Esophagus squamous epithelium (tissue), 5 donors: ENCODE measurements at regions not wholly inside any gene's neighbourhood (a gene's known extent, or its start where the extent isn't known, plus 50 kb on each side); places are given as distances from the start of the nearest gene placed in this dataset.

Experiments
- DNase-seq: peaks from one replicate; lab custom pipeline; 2025; lab: John Stamatoyannopoulos, UW
- H3K27ac ChIP-seq, 4 donors: fragments of 200-600 bp; sonication (generic); one replicate each; pipeline ENCODE4 v1.5.1; 2016 to 2019; ENCODE audit warnings: mild to moderate bottlenecking in 1 of 4
- H3K27me3 ChIP-seq, 4 donors: fragments of 200-600 bp; sonication (generic); 1 replicate in 3 of 4; 2 replicates in 1 of 4; pipeline versions ENCODE4 v1.5.1 to v1.6.0; 2017 to 2021; ENCODE audit warnings: antibody characterized with exemption in 1 of 4
- H3K36me3 ChIP-seq, 3 donors: fragments of 200-600 bp; sonication (generic); one replicate each; pipeline ENCODE4 v1.5.1; 2016 to 2019
- H3K4me1 ChIP-seq, 3 donors: fragments of 200-600 bp; sonication (generic); one replicate each; pipeline ENCODE4 v1.5.1; 2017 to 2019
- H3K4me3 ChIP-seq, 4 donors: fragments of 200-600 bp; sonication (generic); 1 replicate in 3 of 4; 2 replicates in 1 of 4; pipeline ENCODE4 v1.5.1; 2016 to 2019; ENCODE audit warnings: mild to moderate bottlenecking in 2 of 4, moderate library complexity in 1 of 4
- H3K9me3 ChIP-seq, 3 donors: fragments of 200-600 bp; sonication (generic); one replicate each; pipeline ENCODE4 v1.5.1; 2016 to 2019
- CTCF ChIP-seq, 6 experiments: fragments of 450-650 bp in 4 of 6; fragments of 200-600 bp in 2 of 6; sonication (generic) in 2 of 6; IDR thresholded peaks; one replicate each; pipeline ENCODE4 v1.5.1; 2016 to 2019; ENCODE audit warnings: antibody characterized with exemption in 6 of 6, mild to moderate bottlenecking in 4 of 6, moderate library complexity in 4 of 6
- POLR2A ChIP-seq, 4 donors: fragments of 450-650 bp; IDR thresholded peaks; one replicate each; pipeline ENCODE4 v1.6.1; 2017; ENCODE audit warnings: antibody characterized with exemption in 4 of 4, mild to moderate bottlenecking in 4 of 4, moderate library complexity in 3 of 4
- WGBS, 2 donors: methylation state at CpG; one replicate each; pipeline ENCODE4 v1.1.5; 2018; 5-methylcytosine and 5-hydroxymethylcytosine counted together
- intact Hi-C: fragments of 100-400 bp; cut with DNase I; formaldehyde crosslinking; loops from one replicate; pipeline ENCODE4 v1.15.0; 2022
- donor health status: DM: yes; HTN: yes; CAD: no.

DNA sequence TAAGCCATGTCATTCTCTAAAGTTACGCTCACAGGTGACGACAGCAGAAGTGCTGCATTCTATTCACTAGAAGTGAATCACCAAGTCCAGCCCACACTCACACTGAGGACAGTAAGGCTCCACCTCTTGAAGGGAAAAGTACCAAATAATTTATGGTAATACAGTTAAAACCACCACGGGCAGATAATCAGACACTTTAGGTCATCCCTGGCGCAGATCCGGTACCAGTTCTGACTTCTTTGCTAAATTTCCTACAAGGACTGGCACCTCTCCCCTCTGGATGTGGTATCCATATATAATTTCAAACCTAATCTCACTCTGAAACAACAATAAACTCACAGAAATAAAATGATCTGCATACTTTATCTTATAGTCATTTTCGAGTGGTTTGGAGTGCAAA, 954.7 kb upstream of the GHITM start:
- no peak overlapping the region for H3K4me3 ChIP-seq
- H3K9me3 ChIP-seq = no peaks in the 10 kb centered on the region
- DNase-seq = no peak
- intact Hi-C loops = no loop called here
- no peaks in the 10 kb centered on the region for H3K4me1 ChIP-seq
- no peaks in the 10 kb centered on the region for H3K36me3 ChIP-seq
- TF ChIP-seq POLR2A (IDR thresholded peaks at IDR 0.05) (no peak), CTCF (IDR thresholded peaks at IDR 0.05) (no peak)
- no peak overlapping the region for H3K27ac ChIP-seq
- H3K27me3 ChIP-seq = no peaks in the 10 kb centered on the region
- 89 to 93% methylated on average over 4 to 6 of the region's 6 CpGs for WGBS, 2 donors

- H3K4me1 ChIP-seq = no peaks in the 10 kb centered on the region
- no peaks in the 10 kb centered on the region for H3K9me3 ChIP-seq
- intact Hi-C loops = no loop called here
- TF ChIP-seq POLR2A (IDR thresholded peaks at IDR 0.05) = no peak
- TF ChIP-seq CTCF (IDR thresholded peaks at IDR 0.05) = no peak
- H3K27ac ChIP-seq = no peak overlapping the region
- 79 to 89% methylated on average over 4 of the region's 4 CpGs for WGBS, 2 donors
- no peak overlapping the region for H3K4me3 ChIP-seq
- no peaks in the 10 kb centered on the region for H3K27me3 ChIP-seq
- DNase-seq = no peak
- no peaks in the 10 kb centered on the region for H3K36me3 ChIP-seq
Measured at GRCh38 chr10:83190614-83191013, 948.7 kb upstream of the GHITM start.

DNA sequence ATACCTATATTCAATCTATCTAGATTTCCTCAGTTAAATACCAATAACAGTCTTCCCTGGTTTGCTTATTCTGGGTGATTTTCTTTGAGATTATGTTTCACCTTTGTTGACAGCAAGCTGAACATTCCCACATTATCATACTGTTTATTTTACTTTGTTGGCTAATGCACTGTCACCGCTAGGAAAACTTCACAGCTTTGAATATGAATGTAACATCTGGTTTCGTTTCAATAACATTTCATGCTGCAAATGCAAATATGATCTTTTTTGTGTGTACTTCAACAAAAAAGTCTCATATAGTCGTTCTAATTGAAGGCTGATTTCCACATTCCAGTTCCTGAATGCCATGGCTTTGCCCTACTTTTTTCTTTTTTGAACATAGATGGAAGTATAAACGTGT, 946.3 kb upstream of the GHITM start:
- Histone ChIP-seq H3K27ac (no peak overlapping the region), H3K4me1 (no peaks in the 10 kb centered on the region), H3K27me3 (no peaks in the 10 kb centered on the region), H3K36me3 (no peaks in the 10 kb centered on the region), H3K4me3 (no peak overlapping the region), H3K9me3 (no peaks in the 10 kb centered on the region)
- WGBS, 2 donors = 25 to 38% methylated on average over 4 of the region's 4 CpGs
- intact Hi-C loops = no loop called here
- TF ChIP-seq CTCF (IDR thresholded peaks at IDR 0.05) (no peak), POLR2A (IDR thresholded peaks at IDR 0.05) (no peak)
- DNase-seq = no peak

- H3K9me3 ChIP-seq = no peaks in the 10 kb centered on the region
- H3K27me3 ChIP-seq = no peaks in the 10 kb centered on the region
- H3K4me1 ChIP-seq = no peaks in the 10 kb centered on the region
- 70 to 95% methylated on average over 3 of the region's 3 CpGs for WGBS, 2 donors
- H3K4me3 ChIP-seq = no peak overlapping the region
- H3K36me3 ChIP-seq = no peaks in the 10 kb centered on the region
- intact Hi-C loops = no loop called here
- no peak overlapping the region for H3K27ac ChIP-seq
- DNase-seq = no peak
- TF ChIP-seq POLR2A (IDR thresholded peaks at IDR 0.05) (no peak), CTCF (IDR thresholded peaks at IDR 0.05) (no peak)
Measured at GRCh38 chr10:83195021-83195420, 944.3 kb upstream of the GHITM start.

DNA sequence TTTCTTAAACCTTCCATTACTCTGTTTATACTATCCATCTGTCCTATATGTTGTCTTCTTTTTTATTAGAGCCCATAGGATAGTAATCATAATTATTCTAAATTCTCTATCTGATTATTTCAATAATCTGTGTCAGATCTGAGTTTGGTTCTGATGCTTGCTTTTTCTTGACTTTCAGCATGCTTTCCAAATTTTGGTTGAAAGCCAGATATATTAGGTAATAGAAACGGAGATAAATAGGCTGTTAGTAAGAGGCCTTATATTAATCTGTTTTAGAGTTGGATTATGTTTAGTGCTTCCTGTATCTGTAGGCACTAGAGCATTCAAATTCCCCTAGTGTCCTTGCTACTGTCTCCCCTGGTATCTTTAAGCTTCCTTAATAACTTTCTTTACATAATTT, 939.9 kb upstream of the GHITM start:
- Histone ChIP-seq H3K4me1 (no peaks in the 10 kb centered on the region), H3K36me3 (no peaks in the 10 kb centered on the region), H3K4me3 (no peak overlapping the region), H3K9me3 (no peaks in the 10 kb centered on the region), H3K27ac (no peak overlapping the region), H3K27me3 (no peaks in the 10 kb centered on the region)
- no peak for DNase-seq
- WGBS, 2 donors = 10 to 29% methylated on average over 1 of the region's 1 CpG
- intact Hi-C loops = no loop called here
- TF ChIP-seq CTCF (IDR thresholded peaks at IDR 0.05) = no peak
- no peak for TF ChIP-seq POLR2A (IDR thresholded peaks at IDR 0.05)
